ENCODE measurements at regions not wholly inside any gene's neighbourhood (a gene's known extent, or its start where the extent isn't known, plus 50 kb on each side); places are given as distances from the start of the nearest gene placed in this dataset.

- no peak for TF ChIP-seq CTCF (conservative IDR thresholded peaks at IDR 0.05; ENCODE audit: low read length)
- no peak for TF ChIP-seq EZH2phosphoT487 (IDR thresholded peaks at IDR 0.05; ENCODE audit: borderline replicate concordance, low read depth, low read length)
These were observed 54.5 kb upstream of the PSD2 start for GRCh38 chr5:139740992-139741672.
